ENCODE measurements at regions not wholly inside any gene's neighbourhood (a gene's known extent, or its start where the extent isn't known, plus 50 kb on each side); places are given as distances from the start of the nearest gene placed in this dataset.

DNA sequence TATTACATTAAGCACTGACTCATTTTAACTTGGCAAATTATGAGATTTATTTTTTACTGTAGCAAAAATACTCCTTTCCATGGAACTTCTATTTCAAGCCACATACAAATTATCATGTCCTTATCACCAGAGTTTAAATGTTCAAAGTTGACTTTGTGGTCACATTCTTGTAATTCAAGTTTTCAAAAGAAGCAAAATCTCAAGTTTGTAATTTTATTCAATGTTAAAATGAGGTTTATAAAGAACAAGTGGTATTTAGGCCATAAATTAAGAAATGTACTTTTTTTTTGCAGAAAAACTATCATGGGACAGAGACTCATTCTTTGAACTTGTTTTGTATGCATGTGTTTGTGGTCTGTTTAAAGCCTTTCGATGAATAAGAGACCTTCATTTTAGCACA lies 811.5 kb downstream of the TENT5A start:
- Histone ChIP-seq H3K4me3 (ENCODE audit: low read length) (no peak overlapping the region), H3K9ac (ENCODE audit: low read length) (no peak overlapping the region), H3K36me3 (ENCODE audit: control insufficient read depth, low read depth, low read length) (no peaks in the 10 kb centered on the region), H3K9me3 (ENCODE audit: control insufficient read depth, low read depth, low read length) (no peaks in the 10 kb centered on the region), H3K27ac (ENCODE audit: low read length) (no peak overlapping the region), H3K4me1 (ENCODE audit: control insufficient read depth, low read depth, low read length) (no peaks in the 10 kb centered on the region), H3K27me3 (ENCODE audit: control insufficient read depth, insufficient read depth, low read length) (no peaks in the 10 kb centered on the region)

DNA sequence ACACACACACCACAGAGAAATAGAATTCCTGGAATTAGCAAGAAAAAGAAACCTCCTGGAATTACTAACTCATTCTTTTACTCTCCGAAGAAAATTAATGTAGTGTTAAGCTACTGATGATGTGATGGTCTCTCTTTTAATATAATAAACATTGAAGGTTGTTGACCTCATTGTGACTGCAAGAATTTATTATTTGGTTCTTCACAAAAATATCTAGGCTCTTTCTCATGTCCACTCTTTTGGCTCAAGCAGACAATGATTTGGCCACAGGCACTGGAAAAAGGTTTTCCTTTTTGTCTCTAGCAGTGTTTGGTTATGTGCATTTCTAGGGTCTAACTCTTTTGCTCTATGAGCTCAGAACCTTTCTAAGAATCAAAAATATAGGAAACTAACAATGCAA lies 811.9 kb downstream of the TENT5A start:
- Histone ChIP-seq H3K36me3 (ENCODE audit: control insufficient read depth, low read depth, low read length) (no peaks in the 10 kb centered on the region), H3K9ac (ENCODE audit: low read length) (no peak overlapping the region), H3K4me1 (ENCODE audit: control insufficient read depth, low read depth, low read length) (no peaks in the 10 kb centered on the region), H3K9me3 (ENCODE audit: control insufficient read depth, low read depth, low read length) (no peaks in the 10 kb centered on the region), H3K27ac (ENCODE audit: low read length) (no peak overlapping the region), H3K27me3 (ENCODE audit: control insufficient read depth, insufficient read depth, low read length) (no peaks in the 10 kb centered on the region), H3K4me3 (ENCODE audit: low read length) (no peak overlapping the region)

DNA sequence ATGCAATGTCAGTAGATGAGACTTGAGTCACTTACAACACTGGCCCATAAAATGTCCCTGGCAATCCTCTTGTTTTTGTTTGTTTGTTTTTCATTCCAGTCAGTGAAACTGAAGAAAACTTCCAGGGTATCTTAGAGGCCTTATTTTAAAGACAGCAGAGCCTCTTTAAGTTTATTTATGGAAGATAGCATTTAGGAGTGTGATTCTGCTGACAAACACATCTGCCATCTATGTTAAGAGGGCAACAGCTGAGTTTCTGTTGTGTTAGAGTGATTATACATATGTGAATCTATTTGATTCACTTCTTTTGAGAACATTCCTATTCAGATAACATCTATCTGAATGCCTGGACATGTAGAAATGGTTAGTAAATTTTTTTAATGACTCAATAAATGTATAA lies 812.6 kb downstream of the TENT5A start:
- no peaks in the 10 kb centered on the region for H3K27me3 ChIP-seq (ENCODE audit: control insufficient read depth, insufficient read depth, low read length)
- no peak overlapping the region for H3K9ac ChIP-seq (ENCODE audit: low read length)
- no peaks in the 10 kb centered on the region for H3K9me3 ChIP-seq (ENCODE audit: control insufficient read depth, low read depth, low read length)

DNA sequence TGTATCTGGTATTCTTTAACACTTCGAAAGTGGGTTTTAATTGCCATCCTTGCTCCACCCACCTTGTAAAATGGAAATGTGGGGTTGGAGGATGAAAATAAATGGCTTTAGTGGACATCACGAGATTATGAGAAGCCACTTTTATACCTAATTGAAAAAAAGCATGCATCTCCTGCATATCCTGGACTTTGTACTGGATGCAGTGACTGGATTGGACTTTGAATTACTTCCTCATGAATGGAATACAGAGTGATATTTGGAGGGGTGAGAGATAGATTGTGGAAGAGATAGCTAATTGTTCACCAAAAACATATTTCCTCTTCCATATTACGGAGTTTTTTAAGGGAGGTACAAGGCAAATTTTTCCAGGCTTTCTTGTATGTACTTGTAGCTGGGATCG lies 813.0 kb downstream of the TENT5A start:
- H3K27me3 ChIP-seq (ENCODE audit: control insufficient read depth, insufficient read depth, low read length), result no peaks in the 10 kb centered on the region

More for the DNA sequence above, 812.6 kb downstream of the TENT5A start:
- H3K4me1 ChIP-seq (ENCODE audit: control insufficient read depth, low read depth, low read length), result no peaks in the 10 kb centered on the region
- no peak overlapping the region for H3K4me3 ChIP-seq (ENCODE audit: low read length)
- H3K36me3 ChIP-seq (ENCODE audit: control insufficient read depth, low read depth, low read length), result no peaks in the 10 kb centered on the region
- no peak overlapping the region for H3K27ac ChIP-seq (ENCODE audit: low read length)

DNA sequence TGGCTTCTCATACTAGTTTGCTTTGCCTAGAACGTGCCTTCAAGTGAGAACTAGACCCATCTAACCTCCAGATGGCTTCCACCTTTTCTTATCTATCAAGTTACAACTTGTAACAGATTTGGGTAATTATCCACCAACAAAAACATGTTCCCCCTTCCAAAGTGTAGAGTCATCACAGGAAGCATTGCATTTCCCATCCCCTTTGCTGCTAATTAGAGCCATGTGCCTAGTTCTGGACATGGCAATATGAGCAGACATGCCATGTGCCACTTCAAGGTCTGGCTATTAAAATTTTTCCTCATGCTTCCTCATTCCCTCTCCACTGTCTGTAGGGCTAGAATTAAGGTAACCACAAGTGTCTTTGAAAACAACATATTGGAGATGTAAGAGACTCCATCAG lies 814.4 kb downstream of the TENT5A start:
- Histone ChIP-seq H3K36me3 (ENCODE audit: control insufficient read depth, low read depth, low read length) (no peaks in the 10 kb centered on the region), H3K4me1 (ENCODE audit: control insufficient read depth, low read depth, low read length) (no peaks in the 10 kb centered on the region), H3K9ac (ENCODE audit: low read length) (no peak overlapping the region), H3K27me3 (ENCODE audit: control insufficient read depth, insufficient read depth, low read length) (no peaks in the 10 kb centered on the region), H3K9me3 (ENCODE audit: control insufficient read depth, low read depth, low read length) (no peaks in the 10 kb centered on the region), H3K27ac (ENCODE audit: low read length) (no peak overlapping the region), H3K4me3 (ENCODE audit: low read length) (no peak overlapping the region)

More for the DNA sequence above, 813.0 kb downstream of the TENT5A start:
- no peaks in the 10 kb centered on the region for H3K9me3 ChIP-seq (ENCODE audit: control insufficient read depth, low read depth, low read length)
- H3K9ac ChIP-seq (ENCODE audit: low read length), result no peak overlapping the region
- H3K4me1 ChIP-seq (ENCODE audit: control insufficient read depth, low read depth, low read length), result no peaks in the 10 kb centered on the region
- no peak overlapping the region for H3K4me3 ChIP-seq (ENCODE audit: low read length)
- H3K27ac ChIP-seq (ENCODE audit: low read length), result no peak overlapping the region
- no peaks in the 10 kb centered on the region for H3K36me3 ChIP-seq (ENCODE audit: control insufficient read depth, low read depth, low read length)

DNA sequence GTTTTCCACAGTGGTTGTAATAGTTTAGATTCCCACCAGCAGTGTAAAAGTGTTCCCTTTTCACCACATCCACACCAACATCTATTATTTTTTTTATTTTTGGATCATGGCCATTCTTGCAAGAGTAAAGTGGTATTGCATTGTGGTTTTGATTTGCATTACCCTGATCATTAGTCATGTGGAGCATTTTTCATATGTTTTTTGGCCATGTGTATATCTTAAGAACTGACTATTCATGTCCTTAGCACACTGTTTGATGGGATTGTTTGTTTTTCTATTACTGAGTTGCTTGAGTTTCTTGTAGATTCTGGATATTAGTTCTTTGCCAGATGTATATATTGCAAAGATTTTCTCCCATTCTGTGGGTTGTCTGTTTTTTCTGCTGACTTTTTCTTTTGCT lies 820.1 kb downstream of the TENT5A start:
- Histone ChIP-seq H3K27ac (ENCODE audit: low read length) (no peak overlapping the region), H3K27me3 (ENCODE audit: control insufficient read depth, insufficient read depth, low read length) (no peaks in the 10 kb centered on the region), H3K36me3 (ENCODE audit: control insufficient read depth, low read depth, low read length) (no peaks in the 10 kb centered on the region), H3K4me1 (ENCODE audit: control insufficient read depth, low read depth, low read length) (no peaks in the 10 kb centered on the region), H3K4me3 (ENCODE audit: low read length) (no peak overlapping the region), H3K9me3 (ENCODE audit: control insufficient read depth, low read depth, low read length) (no peaks in the 10 kb centered on the region), H3K9ac (ENCODE audit: low read length) (no peak overlapping the region)

DNA sequence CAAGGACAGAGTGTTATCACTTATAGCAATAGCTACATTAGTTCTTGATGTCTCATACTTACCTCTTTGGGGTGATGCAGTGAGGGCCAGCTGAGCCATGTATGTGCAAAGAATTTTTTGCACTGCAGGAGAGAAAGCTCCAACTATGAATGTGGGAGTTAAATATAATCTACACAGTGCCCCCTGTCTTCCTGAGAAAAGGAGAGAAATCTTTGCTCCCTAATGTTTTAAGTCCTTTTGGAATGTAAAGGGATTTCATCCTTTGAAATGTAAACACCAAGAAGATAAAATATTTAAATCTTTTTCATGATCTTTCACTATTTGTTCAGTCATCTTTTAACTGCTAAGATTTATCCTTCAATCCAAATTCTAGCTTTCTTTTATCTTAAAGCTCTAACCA lies 822.1 kb downstream of the TENT5A start:
- Histone ChIP-seq H3K4me3 (ENCODE audit: low read length) (no peak overlapping the region), H3K9me3 (ENCODE audit: control insufficient read depth, low read depth, low read length) (no peaks in the 10 kb centered on the region), H3K4me1 (ENCODE audit: control insufficient read depth, low read depth, low read length) (no peaks in the 10 kb centered on the region), H3K9ac (ENCODE audit: low read length) (no peak overlapping the region), H3K27ac (ENCODE audit: low read length) (no peak overlapping the region), H3K36me3 (ENCODE audit: control insufficient read depth, low read depth, low read length) (no peaks in the 10 kb centered on the region), H3K27me3 (ENCODE audit: control insufficient read depth, insufficient read depth, low read length) (no peaks in the 10 kb centered on the region)

DNA sequence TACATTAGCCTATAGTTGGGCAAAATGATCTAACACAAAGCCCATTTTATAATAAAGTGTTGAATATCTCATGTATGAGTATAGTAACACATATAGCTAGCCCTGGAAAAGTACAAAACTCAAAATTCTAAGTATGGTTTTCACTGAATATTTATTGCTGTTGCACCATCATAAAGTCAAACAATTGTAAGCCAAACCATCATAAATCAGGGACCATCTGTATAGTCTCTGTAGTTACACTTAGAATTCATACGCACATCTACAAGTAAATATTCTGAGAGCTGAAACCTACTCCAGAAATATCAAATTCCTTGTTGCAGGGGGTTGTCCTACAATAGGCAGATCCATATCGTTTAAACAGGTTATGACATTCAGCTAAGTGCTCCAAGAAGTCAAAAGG lies 817.3 kb downstream of the BCKDHB start:
- Histone ChIP-seq H3K27me3 (ENCODE audit: control insufficient read depth, insufficient read depth, low read length) (no peaks in the 10 kb centered on the region), H3K27ac (ENCODE audit: low read length) (no peak overlapping the region), H3K36me3 (ENCODE audit: control insufficient read depth, low read depth, low read length) (no peaks in the 10 kb centered on the region), H3K9ac (ENCODE audit: low read length) (no peak overlapping the region), H3K4me3 (ENCODE audit: low read length) (no peak overlapping the region), H3K4me1 (ENCODE audit: control insufficient read depth, low read depth, low read length) (no peaks in the 10 kb centered on the region), H3K9me3 (ENCODE audit: control insufficient read depth, low read depth, low read length) (no peaks in the 10 kb centered on the region)

DNA sequence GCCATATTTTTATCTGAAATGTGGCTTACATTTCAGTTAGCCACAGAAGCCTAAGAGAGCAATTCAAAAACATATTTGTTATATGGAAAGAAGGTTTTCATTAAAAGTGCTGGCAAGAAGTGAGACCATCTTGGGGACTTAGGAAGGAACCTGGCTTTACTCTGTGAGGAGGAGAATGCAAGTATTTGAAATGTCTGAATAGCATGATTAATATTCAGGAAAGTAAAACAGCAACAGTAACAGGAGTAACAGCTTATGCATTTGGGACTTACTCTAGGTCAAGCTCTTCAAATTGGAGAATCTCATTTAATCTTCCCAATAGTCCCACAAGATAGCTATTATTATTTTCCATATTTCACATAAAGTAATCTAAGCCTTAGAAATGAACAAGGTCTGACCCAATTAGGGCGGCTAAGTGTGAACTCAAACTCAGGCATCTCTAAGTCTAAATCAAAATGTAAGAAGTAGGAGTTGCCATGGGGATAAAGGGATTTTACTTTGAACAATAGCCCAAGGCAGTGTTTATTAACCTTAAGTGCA lies 816.5 kb downstream of the BCKDHB start:
- H3K27ac ChIP-seq (ENCODE audit: low read length), result no peak overlapping the region
- H3K4me3 ChIP-seq (ENCODE audit: low read length), result no peak overlapping the region

DNA sequence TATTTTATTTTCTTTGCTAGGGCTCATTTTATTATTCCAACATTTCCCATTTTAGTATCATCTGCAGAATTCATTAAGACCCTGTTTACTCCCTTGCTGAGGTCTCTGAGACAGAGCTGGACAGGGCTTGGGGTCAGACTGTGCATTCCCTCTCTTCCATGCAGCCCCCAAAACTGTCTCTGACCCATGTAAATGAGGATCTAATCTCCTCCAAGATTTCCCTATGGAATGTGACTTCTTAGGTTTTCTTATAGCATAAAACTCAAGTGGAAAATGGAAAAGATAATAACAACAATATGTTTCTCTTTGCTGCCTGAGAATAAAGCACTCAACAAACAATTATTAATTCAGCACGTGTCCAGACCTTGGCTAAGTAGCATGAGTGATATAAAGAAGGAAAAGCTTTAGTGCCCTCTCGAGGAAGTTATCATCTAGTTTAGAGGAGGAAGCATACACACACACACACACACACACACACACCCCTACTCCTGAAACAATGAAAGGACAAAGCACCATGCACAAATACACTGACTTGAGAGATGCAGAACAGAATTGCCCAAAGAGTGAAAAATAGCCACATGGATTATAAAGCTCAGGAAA lies 815.5 kb downstream of the BCKDHB start:
- Histone ChIP-seq H3K36me3 (ENCODE audit: control insufficient read depth, low read depth, low read length) (no peaks in the 10 kb centered on the region), H3K27me3 (ENCODE audit: control insufficient read depth, insufficient read depth, low read length) (no peaks in the 10 kb centered on the region), H3K9ac (ENCODE audit: low read length) (no peak overlapping the region), H3K9me3 (ENCODE audit: control insufficient read depth, low read depth, low read length) (no peaks in the 10 kb centered on the region), H3K4me1 (ENCODE audit: control insufficient read depth, low read depth, low read length) (no peaks in the 10 kb centered on the region), H3K4me3 (ENCODE audit: low read length) (no peak overlapping the region), H3K27ac (ENCODE audit: low read length) (no peak overlapping the region)

More for the DNA sequence above, 816.5 kb downstream of the BCKDHB start:
- no peaks in the 10 kb centered on the region for H3K4me1 ChIP-seq (ENCODE audit: control insufficient read depth, low read depth, low read length)
- H3K36me3 ChIP-seq (ENCODE audit: control insufficient read depth, low read depth, low read length), result no peaks in the 10 kb centered on the region
- H3K27me3 ChIP-seq (ENCODE audit: control insufficient read depth, insufficient read depth, low read length), result no peaks in the 10 kb centered on the region
- no peaks in the 10 kb centered on the region for H3K9me3 ChIP-seq (ENCODE audit: control insufficient read depth, low read depth, low read length)
- H3K9ac ChIP-seq (ENCODE audit: low read length), result no peak overlapping the region

DNA sequence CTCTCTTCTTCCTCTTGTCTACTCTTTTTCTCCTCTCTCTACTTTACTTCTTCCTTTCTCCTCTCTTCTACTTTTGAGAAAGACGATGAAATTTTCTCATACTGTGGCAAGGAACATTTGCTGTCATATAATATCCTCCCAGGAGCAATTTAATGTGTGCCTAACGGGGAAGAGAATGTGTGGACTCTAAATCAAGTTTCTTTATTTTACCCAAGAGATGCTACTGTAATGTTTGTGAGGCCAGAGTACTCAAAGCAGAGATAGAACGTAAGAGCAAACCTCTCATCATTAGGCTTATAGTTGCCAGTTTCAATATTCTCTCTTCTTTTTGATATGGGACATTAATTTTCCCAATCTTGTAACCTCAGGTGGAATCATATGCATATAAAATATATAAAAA lies 801.4 kb downstream of the BCKDHB start:
- Histone ChIP-seq H3K4me3 (ENCODE audit: low read length) (no peak overlapping the region), H3K9me3 (ENCODE audit: control insufficient read depth, low read depth, low read length) (no peaks in the 10 kb centered on the region), H3K4me1 (ENCODE audit: control insufficient read depth, low read depth, low read length) (no peaks in the 10 kb centered on the region), H3K36me3 (ENCODE audit: control insufficient read depth, low read depth, low read length) (no peaks in the 10 kb centered on the region), H3K27ac (ENCODE audit: low read length) (no peak overlapping the region), H3K27me3 (ENCODE audit: control insufficient read depth, insufficient read depth, low read length) (no peaks in the 10 kb centered on the region), H3K9ac (ENCODE audit: low read length) (no peak overlapping the region)

DNA sequence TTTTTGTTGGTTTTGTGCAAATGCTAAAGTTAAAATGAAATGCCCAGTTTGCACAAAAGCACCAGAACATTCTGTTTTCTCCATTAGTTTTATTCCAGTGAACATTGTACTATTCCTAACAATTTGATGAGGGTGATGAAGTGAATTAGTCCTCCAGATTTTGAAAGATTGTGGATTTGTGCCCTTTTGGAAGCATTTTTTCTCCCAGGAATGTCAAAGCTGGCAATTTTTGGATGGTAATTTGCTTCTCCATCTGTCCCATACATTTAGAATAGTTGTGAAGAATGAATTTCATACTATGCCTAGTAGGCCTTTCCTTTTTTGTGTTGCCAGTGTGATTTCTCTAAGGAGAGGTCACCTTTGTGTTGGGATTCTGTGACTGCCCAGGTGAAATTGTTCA lies 797.2 kb downstream of the BCKDHB start:
- Histone ChIP-seq H3K36me3 (ENCODE audit: control insufficient read depth, low read depth, low read length) (no peaks in the 10 kb centered on the region), H3K4me3 (ENCODE audit: low read length) (no peak overlapping the region), H3K4me1 (ENCODE audit: control insufficient read depth, low read depth, low read length) (no peaks in the 10 kb centered on the region), H3K27me3 (ENCODE audit: control insufficient read depth, insufficient read depth, low read length) (no peaks in the 10 kb centered on the region), H3K9me3 (ENCODE audit: control insufficient read depth, low read depth, low read length) (peaks cover 6% of the 10 kb centered on the region), H3K9ac (ENCODE audit: low read length) (no peak overlapping the region), H3K27ac (ENCODE audit: low read length) (no peak overlapping the region)

All from iPS-18a (cell line).